Prostate gland (tissue), 2 donors: ENCODE measurements at regions not wholly inside any gene's neighbourhood (a gene's known extent, or its start where the extent isn't known, plus 50 kb on each side); places are given as distances from the start of the nearest gene placed in this dataset.

Experiments used
- CTCF ChIP-seq, 4 experiments: fragments of 200-600 bp in 2 of 4; fragments of 450-650 bp in 2 of 4; sonication (generic) in 2 of 4; IDR thresholded peaks; 1 replicate in 3 of 4; 2 replicates in 1 of 4; pipeline ENCODE4 v1.5.1; 2016 to 2019; ENCODE audit warnings: antibody characterized with exemption in 4 of 4, mild to moderate bottlenecking in 2 of 4, moderate library complexity in 2 of 4
- POLR2A ChIP-seq: fragments of 450-650 bp; IDR thresholded peaks from one replicate; pipeline ENCODE4 v1.6.1; 2016; ENCODE audit warnings: antibody characterized with exemption, mild to moderate bottlenecking

GRCh38 chr6:22083119-22083518 lies 213.7 kb downstream of the PRL start:
- TF ChIP-seq CTCF (IDR thresholded peaks at IDR 0.05) (no peak), POLR2A (no peak)
